ENCODE measurements at regions not wholly inside any gene's neighbourhood (a gene's known extent, or its start where the extent isn't known, plus 50 kb on each side); places are given as distances from the start of the nearest gene placed in this dataset.
"Not testable (repeated sequence)": the region's sequence is repeated elsewhere in the genome, so short reads cannot be mapped to it uniquely, and the experiment has no call there.

GRCh38 chr4:67412153-67412712 is 133.1 kb downstream of the CENPC start:
- peaks cover 14% of the 10 kb centered on the region for H3K36me3 Mint-ChIP-seq (ENCODE audit: unreplicated experiment)
- H3K4me1 Mint-ChIP-seq (ENCODE audit: low read depth, unreplicated experiment); H3K27me3 Mint-ChIP-seq (ENCODE audit: unreplicated experiment); H3K27ac Mint-ChIP-seq (ENCODE audit: unreplicated experiment); DNase-seq; H3K4me3 Mint-ChIP-seq (ENCODE audit: unreplicated experiment); H3K9me3 Mint-ChIP-seq (ENCODE audit: unreplicated experiment): not testable (repeated sequence)

- no peaks in the 10 kb centered on the region for H3K4me1 Mint-ChIP-seq (ENCODE audit: low read depth, unreplicated experiment)
- DNase-seq: no peak
- H3K36me3 Mint-ChIP-seq (ENCODE audit: unreplicated experiment): peaks cover 13% of the 10 kb centered on the region
- no peak overlapping the region for H3K27ac Mint-ChIP-seq (ENCODE audit: unreplicated experiment)
- H3K9me3 Mint-ChIP-seq (ENCODE audit: unreplicated experiment): no peaks in the 10 kb centered on the region
- no peak overlapping the region for H3K4me3 Mint-ChIP-seq (ENCODE audit: unreplicated experiment)
- no peak for TF ChIP-seq CTCF (IDR thresholded peaks at IDR 0.05; ENCODE audit: partially characterized antibody, unreplicated experiment)
- no peaks in the 10 kb centered on the region for H3K27me3 Mint-ChIP-seq (ENCODE audit: unreplicated experiment)
Measured at GRCh38 chr4:67403342-67403741, 142.0 kb downstream of the CENPC start.

- DNase-seq: no peak
- Mint-ChIP-seq H3K27ac (ENCODE audit: unreplicated experiment) (no peak overlapping the region), H3K4me1 (ENCODE audit: low read depth, unreplicated experiment) (no peaks in the 10 kb centered on the region), H3K27me3 (ENCODE audit: unreplicated experiment) (no peaks in the 10 kb centered on the region), H3K4me3 (ENCODE audit: unreplicated experiment) (no peak overlapping the region), H3K36me3 (ENCODE audit: unreplicated experiment) (peaks cover 8% of the 10 kb centered on the region), H3K9me3 (ENCODE audit: unreplicated experiment) (no peaks in the 10 kb centered on the region)
- no peak for TF ChIP-seq CTCF (IDR thresholded peaks at IDR 0.05; ENCODE audit: partially characterized antibody, unreplicated experiment)
Measured at GRCh38 chr4:67401902-67402301, 143.4 kb downstream of the CENPC start.

- Mint-ChIP-seq H3K27ac (ENCODE audit: unreplicated experiment) (no peak overlapping the region), H3K9me3 (ENCODE audit: unreplicated experiment) (no peaks in the 10 kb centered on the region), H3K27me3 (ENCODE audit: unreplicated experiment) (no peaks in the 10 kb centered on the region), H3K4me3 (ENCODE audit: unreplicated experiment) (no peak overlapping the region), H3K36me3 (ENCODE audit: unreplicated experiment) (no peaks in the 10 kb centered on the region), H3K4me1 (ENCODE audit: low read depth, unreplicated experiment) (no peaks in the 10 kb centered on the region)
- DNase-seq: no peak
- no peak for TF ChIP-seq CTCF (IDR thresholded peaks at IDR 0.05; ENCODE audit: partially characterized antibody, unreplicated experiment)
Measured at GRCh38 chr4:67397931-67398330, 147.4 kb downstream of the CENPC start.

- Mint-ChIP-seq H3K27ac (ENCODE audit: unreplicated experiment) (no peak overlapping the region), H3K36me3 (ENCODE audit: unreplicated experiment) (no peaks in the 10 kb centered on the region), H3K9me3 (ENCODE audit: unreplicated experiment) (no peaks in the 10 kb centered on the region), H3K4me3 (ENCODE audit: unreplicated experiment) (no peak overlapping the region), H3K27me3 (ENCODE audit: unreplicated experiment) (no peaks in the 10 kb centered on the region), H3K4me1 (ENCODE audit: low read depth, unreplicated experiment) (no peaks in the 10 kb centered on the region)
- no peak for TF ChIP-seq CTCF (IDR thresholded peaks at IDR 0.05; ENCODE audit: partially characterized antibody, unreplicated experiment)
- DNase-seq: no peak
Measured at GRCh38 chr4:67397031-67397430, 148.3 kb downstream of the CENPC start.
